GM23338 (cell line): ENCODE measurements at regions not wholly inside any gene's neighbourhood (a gene's known extent, or its start where the extent isn't known, plus 50 kb on each side); places are given as distances from the start of the nearest gene placed in this dataset.

Experiments
- ATAC-seq: fragments of 200-7000 bp; cut with Tn5 transposase; 3 replicates; pipeline ENCODE4 v1.9.1; 2020
- DNase-seq: peaks from one replicate; pipeline ENCODE4 v3.0.0-alpha.2; 2015; ENCODE audit warnings: low spot score
- H2AFZ ChIP-seq: fragments of 200-600 bp; sonication (generic); 2 replicates; pipeline ENCODE4 v1.8.0; 2016; ENCODE audit warnings: antibody characterized with exemption, mild to moderate bottlenecking, moderate library complexity
- H3F3A ChIP-seq: fragments of 200-600 bp; sonication (generic); replicated peaks from 2 replicates; pipeline ENCODE4 v1.8.0; 2017; ENCODE audit warnings: antibody characterized with exemption, mixed run types, low read depth
- H3K27ac ChIP-seq: fragments of 200-600 bp; sonication (generic); 2 replicates; pipeline ENCODE4 v1.6.1; 2016; ENCODE audit warnings: low read depth
- H3K27me3 ChIP-seq: fragments of 200-600 bp; sonication (generic); 2 replicates; pipeline ENCODE4 v1.8.0; 2016; ENCODE audit warnings: mild to moderate bottlenecking, mixed run types, moderate library complexity; ENCODE audit not compliant: insufficient read depth
- H3K36me3 ChIP-seq: fragments of 200-600 bp; sonication (generic); 2 replicates; pipeline ENCODE4 v1.8.0; 2016; ENCODE audit warnings: mild to moderate bottlenecking; ENCODE audit not compliant: insufficient read depth
- H3K4me1 ChIP-seq: fragments of 200-600 bp; sonication (generic); 2 replicates; pipeline ENCODE4 v1.8.0; 2016; ENCODE audit warnings: mild to moderate bottlenecking, moderate library complexity; ENCODE audit not compliant: insufficient read depth
- H3K4me2 ChIP-seq: fragments of 200-600 bp; sonication (generic); 2 replicates; pipeline ENCODE4 v1.7.1; 2017; ENCODE audit warnings: mixed run types
- H3K4me3 ChIP-seq: fragments of 200-600 bp; sonication (generic); 2 replicates; pipeline ENCODE4 v1.6.1; 2016; ENCODE audit warnings: mixed run types
- H3K79me2 ChIP-seq: fragments of 200-600 bp; sonication (generic); replicated peaks from 2 replicates; pipeline ENCODE4 v1.8.0; 2017; ENCODE audit warnings: mild to moderate bottlenecking; ENCODE audit not compliant: insufficient read depth
- H3K9me2 ChIP-seq: fragments of 200-600 bp; sonication (generic); 2 replicates; pipeline ENCODE4 v1.8.0; 2017; ENCODE audit not compliant: insufficient read depth
- H4K20me1 ChIP-seq: fragments of 200-600 bp; sonication (generic); replicated peaks from 2 replicates; pipeline ENCODE4 v1.8.0; 2017; ENCODE audit warnings: mild to moderate bottlenecking; ENCODE audit not compliant: insufficient read depth
- H3K27ac Mint-ChIP-seq: 2 replicates; pipeline ENCODE4 v1.8.0; 2020; ENCODE audit warnings: inconsistent platforms, mild to moderate bottlenecking, moderate library complexity, mixed read lengths
- H3K27me3 Mint-ChIP-seq: 3 replicates; pipeline ENCODE4 v1.8.0; 2022; ENCODE audit warnings: low read depth, mild to moderate bottlenecking, moderate library complexity, mixed read lengths, inconsistent platforms; ENCODE audit not compliant: insufficient read depth, poor library complexity
- H3K36me3 Mint-ChIP-seq: 3 replicates; pipeline ENCODE4 v1.8.0; 2021; ENCODE audit warnings: low read depth, mild to moderate bottlenecking, inconsistent platforms, moderate library complexity, mixed read lengths
- H3K4me1 Mint-ChIP-seq: 3 replicates; pipeline ENCODE4 v1.8.0; 2020; ENCODE audit warnings: mild to moderate bottlenecking, inconsistent platforms, mixed read lengths
- H3K4me3 Mint-ChIP-seq: 3 replicates; pipeline ENCODE4 v1.8.0; 2021; ENCODE audit warnings: moderate library complexity, mild to moderate bottlenecking, inconsistent platforms, mixed read lengths
- H3K9me3 Mint-ChIP-seq: 3 replicates; pipeline ENCODE4 v1.8.0; 2020; ENCODE audit warnings: moderate library complexity, mild to moderate bottlenecking, inconsistent platforms, mixed read lengths
- EZH2phosphoT487 ChIP-seq: fragments of 200-600 bp; sonication (generic); IDR thresholded peaks from one replicate; pipeline ENCODE4 v1.8.1; 2018; ENCODE audit warnings: antibody characterized with exemption; ENCODE audit not compliant: unreplicated experiment
- POLR2AphosphoS5 ChIP-seq: IDR thresholded peaks from 2 replicates; pipeline ENCODE4 v1.6.1; 2016; ENCODE audit warnings: antibody characterized with exemption, low read depth
- STAT1 ChIP-seq: IDR thresholded peaks from one replicate; pipeline ENCODE4 v1.6.1; 2016; ENCODE audit warnings: antibody characterized with exemption; ENCODE audit not compliant: unreplicated experiment
- ZNF114 ChIP-seq: fragments of 250-450 bp; sonication (Bioruptor Pico); IDR thresholded peaks from 2 replicates; pipeline ENCODE4 v1.5.0; 2020; ENCODE audit warnings: mild to moderate bottlenecking, moderate library complexity
- TF ChIP-seq, protein P1 (sequence below): IDR thresholded peaks from one replicate; pipeline ENCODE4 v1.6.1; 2018; ENCODE audit warnings: antibody characterized with exemption; ENCODE audit not compliant: unreplicated experiment
- TF ChIP-seq, protein P2 (sequence below), 2 experiments: fragments of 200-600 bp in 1 of 2; sonication (generic) in 1 of 2; conservative IDR thresholded peaks; 2 replicates each; pipeline versions ENCODE4 v1.5.1 to v1.6.1; 2016 to 2017; ENCODE audit warnings: antibody characterized with exemption in 2 of 2, low read depth in 2 of 2, mild to moderate bottlenecking in 2 of 2, moderate library complexity in 1 of 2
- TF ChIP-seq, protein P3 (sequence below): fragments of 250-450 bp; sonication (Bioruptor Pico); IDR thresholded peaks from 2 replicates; pipeline ENCODE4 v1.5.0; 2020; ENCODE audit warnings: mild to moderate bottlenecking, moderate library complexity
- TF ChIP-seq, protein P4 (sequence below): IDR thresholded peaks from 2 replicates; pipeline ENCODE4 v1.6.1; 2016; ENCODE audit warnings: antibody characterized with exemption

DNA sequence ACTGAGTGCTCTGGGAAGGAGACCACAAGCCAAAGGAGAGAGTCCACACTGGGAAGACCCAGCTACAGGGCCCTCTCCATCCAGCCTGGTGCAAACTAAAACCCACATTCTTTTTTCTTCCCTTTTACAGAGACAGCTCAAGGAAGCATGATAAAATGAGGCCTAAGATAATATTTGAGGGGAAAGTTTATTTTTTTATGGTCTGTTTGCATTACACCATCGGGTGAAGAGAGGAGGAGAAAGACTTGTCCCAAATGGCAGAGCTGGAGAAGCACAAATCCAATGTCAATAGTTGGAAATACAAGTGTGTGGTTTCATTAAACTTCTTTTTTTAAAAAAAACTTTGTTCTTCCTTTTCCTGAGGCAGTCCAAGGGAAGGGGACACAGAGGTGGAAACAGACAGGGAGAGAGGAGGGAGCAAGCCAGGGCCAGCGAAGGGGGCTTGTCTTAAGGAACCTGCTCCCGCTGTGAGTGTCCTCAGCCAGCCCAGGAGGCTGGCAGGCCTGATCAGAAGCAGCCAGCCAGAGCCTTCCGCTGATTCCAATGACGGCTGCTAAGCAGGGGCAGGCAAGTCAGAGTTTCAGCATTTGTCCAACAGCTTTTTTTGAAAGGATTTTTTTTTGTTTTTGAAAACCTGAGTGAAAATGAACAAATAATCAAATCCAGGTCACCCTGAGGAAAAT lies 203.8 kb upstream of the SIX2 start:
- Histone ChIP-seq H3K4me3 (no peak overlapping the region), H3K4me2 (no peak overlapping the region), H2AFZ (peak overlapping the region; percentile 63; the same call in 1 of the 2 replicates), H3K36me3 (no peaks in the 10 kb centered on the region), H3K27ac (no peak overlapping the region), H3K4me1 (no peaks in the 10 kb centered on the region), H3F3A (no peaks in the 10 kb centered on the region), H4K20me1 (no peaks in the 10 kb centered on the region), H3K27me3 (no peaks in the 10 kb centered on the region), H3K9me2 (peaks cover 10% of the 10 kb centered on the region; the same call in 1 of the 2 replicates), H3K79me2 (no peaks in the 10 kb centered on the region)
- Mint-ChIP-seq H3K4me1 (no peaks in the 10 kb centered on the region; the same call in 2 of the 3 replicates), H3K4me3 (no peak overlapping the region), H3K36me3 (no peaks in the 10 kb centered on the region; the same call in 1 of the 3 replicates), H3K9me3 (no peaks in the 10 kb centered on the region), H3K27ac (no peak overlapping the region), H3K27me3 (peaks cover 6% of the 10 kb centered on the region)
- DNase-seq, result no peak
- ATAC-seq, result peak; percentile 57
- TF ChIP-seq, protein P1, sequence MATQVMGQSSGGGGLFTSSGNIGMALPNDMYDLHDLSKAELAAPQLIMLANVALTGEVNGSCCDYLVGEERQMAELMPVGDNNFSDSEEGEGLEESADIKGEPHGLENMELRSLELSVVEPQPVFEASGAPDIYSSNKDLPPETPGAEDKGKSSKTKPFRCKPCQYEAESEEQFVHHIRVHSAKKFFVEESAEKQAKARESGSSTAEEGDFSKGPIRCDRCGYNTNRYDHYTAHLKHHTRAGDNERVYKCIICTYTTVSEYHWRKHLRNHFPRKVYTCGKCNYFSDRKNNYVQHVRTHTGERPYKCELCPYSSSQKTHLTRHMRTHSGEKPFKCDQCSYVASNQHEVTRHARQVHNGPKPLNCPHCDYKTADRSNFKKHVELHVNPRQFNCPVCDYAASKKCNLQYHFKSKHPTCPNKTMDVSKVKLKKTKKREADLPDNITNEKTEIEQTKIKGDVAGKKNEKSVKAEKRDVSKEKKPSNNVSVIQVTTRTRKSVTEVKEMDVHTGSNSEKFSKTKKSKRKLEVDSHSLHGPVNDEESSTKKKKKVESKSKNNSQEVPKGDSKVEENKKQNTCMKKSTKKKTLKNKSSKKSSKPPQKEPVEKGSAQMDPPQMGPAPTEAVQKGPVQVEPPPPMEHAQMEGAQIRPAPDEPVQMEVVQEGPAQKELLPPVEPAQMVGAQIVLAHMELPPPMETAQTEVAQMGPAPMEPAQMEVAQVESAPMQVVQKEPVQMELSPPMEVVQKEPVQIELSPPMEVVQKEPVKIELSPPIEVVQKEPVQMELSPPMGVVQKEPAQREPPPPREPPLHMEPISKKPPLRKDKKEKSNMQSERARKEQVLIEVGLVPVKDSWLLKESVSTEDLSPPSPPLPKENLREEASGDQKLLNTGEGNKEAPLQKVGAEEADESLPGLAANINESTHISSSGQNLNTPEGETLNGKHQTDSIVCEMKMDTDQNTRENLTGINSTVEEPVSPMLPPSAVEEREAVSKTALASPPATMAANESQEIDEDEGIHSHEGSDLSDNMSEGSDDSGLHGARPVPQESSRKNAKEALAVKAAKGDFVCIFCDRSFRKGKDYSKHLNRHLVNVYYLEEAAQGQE, result no peak
- TF ChIP-seq, protein P2, sequence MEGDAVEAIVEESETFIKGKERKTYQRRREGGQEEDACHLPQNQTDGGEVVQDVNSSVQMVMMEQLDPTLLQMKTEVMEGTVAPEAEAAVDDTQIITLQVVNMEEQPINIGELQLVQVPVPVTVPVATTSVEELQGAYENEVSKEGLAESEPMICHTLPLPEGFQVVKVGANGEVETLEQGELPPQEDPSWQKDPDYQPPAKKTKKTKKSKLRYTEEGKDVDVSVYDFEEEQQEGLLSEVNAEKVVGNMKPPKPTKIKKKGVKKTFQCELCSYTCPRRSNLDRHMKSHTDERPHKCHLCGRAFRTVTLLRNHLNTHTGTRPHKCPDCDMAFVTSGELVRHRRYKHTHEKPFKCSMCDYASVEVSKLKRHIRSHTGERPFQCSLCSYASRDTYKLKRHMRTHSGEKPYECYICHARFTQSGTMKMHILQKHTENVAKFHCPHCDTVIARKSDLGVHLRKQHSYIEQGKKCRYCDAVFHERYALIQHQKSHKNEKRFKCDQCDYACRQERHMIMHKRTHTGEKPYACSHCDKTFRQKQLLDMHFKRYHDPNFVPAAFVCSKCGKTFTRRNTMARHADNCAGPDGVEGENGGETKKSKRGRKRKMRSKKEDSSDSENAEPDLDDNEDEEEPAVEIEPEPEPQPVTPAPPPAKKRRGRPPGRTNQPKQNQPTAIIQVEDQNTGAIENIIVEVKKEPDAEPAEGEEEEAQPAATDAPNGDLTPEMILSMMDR (conservative IDR thresholded peaks at IDR 0.05; ENCODE audit: low read depth in 2 of 2), result no peak

DNA sequence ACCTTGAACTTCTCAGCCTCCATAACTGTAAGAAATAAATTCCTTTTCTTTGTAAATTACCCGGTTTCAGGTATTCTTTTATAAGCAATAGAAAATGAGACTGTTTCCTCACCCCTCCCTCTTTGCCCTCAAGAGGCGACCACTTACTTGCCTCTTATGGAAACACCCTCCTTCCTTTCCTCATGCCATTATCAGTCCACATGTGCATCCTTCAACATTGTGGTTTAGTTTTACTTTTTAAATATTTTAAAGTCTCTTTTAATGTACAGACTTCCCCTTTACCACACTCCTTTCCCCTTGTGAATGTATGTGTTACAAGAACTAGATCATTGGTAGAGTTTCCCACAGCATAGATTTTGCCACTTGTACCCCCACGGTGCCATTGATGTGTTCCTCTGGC lies 202.4 kb upstream of the SIX2 start:
- no peak overlapping the region for H3K27ac Mint-ChIP-seq
- Histone ChIP-seq H3K79me2 (no peaks in the 10 kb centered on the region), H3K27me3 (no peaks in the 10 kb centered on the region), H3K4me2 (no peak overlapping the region), H3K9me2 (peaks cover 10% of the 10 kb centered on the region; the same call in 1 of the 2 replicates), H3K4me3 (no peak overlapping the region), H3F3A (no peaks in the 10 kb centered on the region), H2AFZ (no peak overlapping the region), H3K4me1 (no peaks in the 10 kb centered on the region), H3K27ac (no peak overlapping the region), H3K36me3 (no peaks in the 10 kb centered on the region), H4K20me1 (no peaks in the 10 kb centered on the region)
- no peak for DNase-seq
- peaks cover 1% of the 10 kb centered on the region for H3K27me3 Mint-ChIP-seq
- no peaks in the 10 kb centered on the region for H3K9me3 Mint-ChIP-seq
- ATAC-seq, result no peak
- H3K36me3 Mint-ChIP-seq, result no peaks in the 10 kb centered on the region; the same call in 2 of the 3 replicates
- no peaks in the 10 kb centered on the region; the same call in 2 of the 3 replicates for H3K4me1 Mint-ChIP-seq
- no peak overlapping the region for H3K4me3 Mint-ChIP-seq
- TF ChIP-seq ZNF114 (CRISPR knock-in tag), result no peak
- TF ChIP-seq, protein P3, sequence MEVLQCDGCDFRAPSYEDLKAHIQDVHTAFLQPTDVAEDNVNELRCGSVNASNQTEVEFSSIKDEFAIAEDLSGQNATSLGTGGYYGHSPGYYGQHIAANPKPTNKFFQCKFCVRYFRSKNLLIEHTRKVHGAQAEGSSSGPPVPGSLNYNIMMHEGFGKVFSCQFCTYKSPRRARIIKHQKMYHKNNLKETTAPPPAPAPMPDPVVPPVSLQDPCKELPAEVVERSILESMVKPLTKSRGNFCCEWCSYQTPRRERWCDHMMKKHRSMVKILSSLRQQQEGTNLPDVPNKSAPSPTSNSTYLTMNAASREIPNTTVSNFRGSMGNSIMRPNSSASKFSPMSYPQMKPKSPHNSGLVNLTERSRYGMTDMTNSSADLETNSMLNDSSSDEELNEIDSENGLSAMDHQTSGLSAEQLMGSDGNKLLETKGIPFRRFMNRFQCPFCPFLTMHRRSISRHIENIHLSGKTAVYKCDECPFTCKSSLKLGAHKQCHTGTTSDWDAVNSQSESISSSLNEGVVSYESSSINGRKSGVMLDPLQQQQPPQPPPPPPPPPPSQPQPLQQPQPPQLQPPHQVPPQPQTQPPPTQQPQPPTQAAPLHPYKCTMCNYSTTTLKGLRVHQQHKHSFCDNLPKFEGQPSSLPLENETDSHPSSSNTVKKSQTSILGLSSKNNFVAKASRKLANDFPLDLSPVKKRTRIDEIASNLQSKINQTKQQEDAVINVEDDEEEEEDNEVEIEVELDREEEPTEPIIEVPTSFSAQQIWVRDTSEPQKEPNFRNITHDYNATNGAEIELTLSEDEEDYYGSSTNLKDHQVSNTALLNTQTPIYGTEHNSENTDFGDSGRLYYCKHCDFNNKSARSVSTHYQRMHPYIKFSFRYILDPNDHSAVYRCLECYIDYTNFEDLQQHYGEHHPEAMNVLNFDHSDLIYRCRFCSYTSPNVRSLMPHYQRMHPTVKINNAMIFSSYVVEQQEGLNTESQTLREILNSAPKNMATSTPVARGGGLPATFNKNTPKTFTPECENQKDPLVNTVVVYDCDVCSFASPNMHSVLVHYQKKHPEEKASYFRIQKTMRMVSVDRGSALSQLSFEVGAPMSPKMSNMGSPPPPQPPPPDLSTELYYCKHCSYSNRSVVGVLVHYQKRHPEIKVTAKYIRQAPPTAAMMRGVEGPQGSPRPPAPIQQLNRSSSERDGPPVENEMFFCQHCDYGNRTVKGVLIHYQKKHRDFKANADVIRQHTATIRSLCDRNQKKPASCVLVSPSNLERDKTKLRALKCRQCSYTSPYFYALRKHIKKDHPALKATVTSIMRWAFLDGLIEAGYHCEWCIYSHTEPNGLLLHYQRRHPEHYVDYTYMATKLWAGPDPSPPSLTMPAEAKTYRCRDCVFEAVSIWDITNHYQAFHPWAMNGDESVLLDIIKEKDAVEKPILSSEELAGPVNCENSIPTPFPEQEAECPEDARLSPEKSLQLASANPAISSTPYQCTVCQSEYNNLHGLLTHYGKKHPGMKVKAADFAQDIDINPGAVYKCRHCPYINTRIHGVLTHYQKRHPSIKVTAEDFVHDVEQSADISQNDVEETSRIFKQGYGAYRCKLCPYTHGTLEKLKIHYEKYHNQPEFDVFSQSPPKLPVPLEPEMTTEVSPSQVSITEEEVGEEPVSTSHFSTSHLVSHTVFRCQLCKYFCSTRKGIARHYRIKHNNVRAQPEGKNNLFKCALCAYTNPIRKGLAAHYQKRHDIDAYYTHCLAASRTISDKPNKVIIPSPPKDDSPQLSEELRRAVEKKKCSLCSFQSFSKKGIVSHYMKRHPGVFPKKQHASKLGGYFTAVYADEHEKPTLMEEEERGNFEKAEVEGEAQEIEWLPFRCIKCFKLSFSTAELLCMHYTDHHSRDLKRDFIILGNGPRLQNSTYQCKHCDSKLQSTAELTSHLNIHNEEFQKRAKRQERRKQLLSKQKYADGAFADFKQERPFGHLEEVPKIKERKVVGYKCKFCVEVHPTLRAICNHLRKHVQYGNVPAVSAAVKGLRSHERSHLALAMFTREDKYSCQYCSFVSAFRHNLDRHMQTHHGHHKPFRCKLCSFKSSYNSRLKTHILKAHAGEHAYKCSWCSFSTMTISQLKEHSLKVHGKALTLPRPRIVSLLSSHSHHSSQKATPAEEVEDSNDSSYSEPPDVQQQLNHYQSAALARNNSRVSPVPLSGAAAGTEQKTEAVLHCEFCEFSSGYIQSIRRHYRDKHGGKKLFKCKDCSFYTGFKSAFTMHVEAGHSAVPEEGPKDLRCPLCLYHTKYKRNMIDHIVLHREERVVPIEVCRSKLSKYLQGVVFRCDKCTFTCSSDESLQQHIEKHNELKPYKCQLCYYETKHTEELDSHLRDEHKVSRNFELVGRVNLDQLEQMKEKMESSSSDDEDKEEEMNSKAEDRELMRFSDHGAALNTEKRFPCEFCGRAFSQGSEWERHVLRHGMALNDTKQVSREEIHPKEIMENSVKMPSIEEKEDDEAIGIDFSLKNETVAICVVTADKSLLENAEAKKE (CRISPR knock-in tag), result no peak
- TF ChIP-seq, protein P4, sequence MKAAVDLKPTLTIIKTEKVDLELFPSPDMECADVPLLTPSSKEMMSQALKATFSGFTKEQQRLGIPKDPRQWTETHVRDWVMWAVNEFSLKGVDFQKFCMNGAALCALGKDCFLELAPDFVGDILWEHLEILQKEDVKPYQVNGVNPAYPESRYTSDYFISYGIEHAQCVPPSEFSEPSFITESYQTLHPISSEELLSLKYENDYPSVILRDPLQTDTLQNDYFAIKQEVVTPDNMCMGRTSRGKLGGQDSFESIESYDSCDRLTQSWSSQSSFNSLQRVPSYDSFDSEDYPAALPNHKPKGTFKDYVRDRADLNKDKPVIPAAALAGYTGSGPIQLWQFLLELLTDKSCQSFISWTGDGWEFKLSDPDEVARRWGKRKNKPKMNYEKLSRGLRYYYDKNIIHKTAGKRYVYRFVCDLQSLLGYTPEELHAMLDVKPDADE, result no peak
- TF ChIP-seq STAT1, result no peak
- no peak for TF ChIP-seq EZH2phosphoT487
- TF ChIP-seq POLR2AphosphoS5, result no peak
